NCI-H1048 (cell line): ENCODE measurements at regions not wholly inside any gene's neighbourhood (a gene's known extent, or its start where the extent isn't known, plus 50 kb on each side); places are given as distances from the start of the nearest gene placed in this dataset.

Experiments used
- DNase-seq: peaks from one replicate; lab custom pipeline; 2025; lab: John Stamatoyannopoulos, UW

DNA sequence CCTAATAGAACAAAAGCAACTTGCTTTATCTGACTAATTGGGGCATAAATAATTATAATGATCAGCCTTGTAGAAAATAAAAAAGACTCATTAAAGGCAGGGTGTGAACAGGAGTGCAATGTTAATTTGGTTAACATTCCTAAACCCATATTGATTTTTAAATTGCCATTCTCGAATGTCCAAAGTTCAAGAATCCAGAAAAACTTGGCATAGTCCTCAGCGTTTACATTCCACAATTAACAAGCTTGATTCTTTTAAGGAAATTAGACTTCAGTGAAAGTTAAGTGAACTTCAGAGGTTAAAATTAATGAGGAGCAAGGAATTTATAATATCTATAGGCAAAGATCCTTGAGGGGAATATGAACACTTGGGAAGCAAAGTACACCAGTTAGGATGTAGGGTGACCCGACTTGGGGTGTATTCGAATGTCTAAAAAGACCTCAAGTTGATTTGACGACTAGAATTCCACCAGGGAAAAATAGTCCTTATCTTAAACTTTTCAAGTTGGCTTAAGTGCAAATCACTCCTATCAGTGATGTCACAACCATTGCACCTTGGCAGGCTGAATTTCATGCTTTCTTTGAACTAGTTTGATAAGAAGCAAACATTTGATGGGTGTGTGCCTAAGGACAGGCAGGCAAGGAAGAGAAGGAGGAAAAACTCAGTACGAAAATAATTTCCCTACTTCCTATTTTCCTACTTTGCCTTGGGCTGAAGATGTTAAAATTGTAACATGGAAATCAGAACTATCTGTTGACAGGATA is 830.4 kb upstream of the COBL start:
- no peak for DNase-seq

DNA sequence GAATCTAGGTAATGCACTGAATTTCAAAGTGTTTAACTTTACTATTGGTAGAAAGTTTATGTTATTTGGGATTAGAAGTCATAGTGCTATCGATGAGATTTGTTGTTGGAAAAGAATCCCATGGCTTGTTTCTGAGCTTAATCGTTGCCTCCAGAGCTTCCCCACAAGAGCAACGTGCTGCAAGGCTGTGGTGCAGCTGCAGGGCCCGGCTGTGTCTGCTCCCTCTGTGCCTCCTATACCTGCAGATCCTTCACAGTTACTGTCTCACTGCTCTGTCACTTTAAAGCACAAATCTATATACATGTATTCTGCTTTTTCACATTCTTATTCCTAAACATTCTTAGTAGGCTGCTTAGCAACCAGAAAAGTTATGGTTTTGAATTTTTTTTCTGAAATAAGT is 826.6 kb upstream of the COBL start:
- no peak for DNase-seq

DNA sequence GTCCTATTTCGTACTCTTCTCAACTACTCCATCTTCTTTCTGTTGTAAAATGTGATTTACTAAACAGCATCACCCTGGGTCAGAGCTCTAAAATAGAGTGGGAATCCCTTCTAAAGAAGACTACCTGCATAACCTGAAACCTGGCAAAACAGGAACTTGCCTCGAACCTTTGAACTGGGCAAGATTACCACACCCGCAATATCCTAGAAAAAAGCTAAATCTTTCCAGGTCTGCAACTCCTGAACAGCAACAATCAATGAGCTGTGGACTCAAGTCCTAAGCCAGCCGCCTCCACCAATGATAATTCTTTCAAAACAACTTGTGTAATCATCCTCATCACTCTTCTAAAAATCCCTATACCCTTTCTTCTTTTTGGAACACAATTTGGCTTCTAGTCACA is 824.2 kb upstream of the COBL start:
- DNase-seq = no peak

DNA sequence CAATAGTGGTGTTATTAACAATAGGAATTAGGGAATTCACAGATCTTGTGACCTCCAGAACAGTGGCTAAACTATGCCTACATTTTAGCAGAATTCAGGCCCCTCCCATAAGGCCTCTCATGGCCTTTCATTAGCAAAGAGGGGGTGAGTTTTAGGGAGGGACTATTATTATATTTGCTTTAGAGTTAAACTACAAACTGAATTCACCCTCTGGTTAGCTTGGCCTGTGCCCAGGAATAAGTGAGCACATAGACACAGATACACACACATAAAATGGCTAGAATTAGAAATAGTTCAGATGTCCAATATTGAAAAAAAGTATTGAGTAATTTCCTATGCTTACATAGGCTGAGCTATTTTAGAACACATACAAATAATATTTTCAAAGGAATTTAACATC is 818.8 kb upstream of the COBL start:
- no peak for DNase-seq

DNA sequence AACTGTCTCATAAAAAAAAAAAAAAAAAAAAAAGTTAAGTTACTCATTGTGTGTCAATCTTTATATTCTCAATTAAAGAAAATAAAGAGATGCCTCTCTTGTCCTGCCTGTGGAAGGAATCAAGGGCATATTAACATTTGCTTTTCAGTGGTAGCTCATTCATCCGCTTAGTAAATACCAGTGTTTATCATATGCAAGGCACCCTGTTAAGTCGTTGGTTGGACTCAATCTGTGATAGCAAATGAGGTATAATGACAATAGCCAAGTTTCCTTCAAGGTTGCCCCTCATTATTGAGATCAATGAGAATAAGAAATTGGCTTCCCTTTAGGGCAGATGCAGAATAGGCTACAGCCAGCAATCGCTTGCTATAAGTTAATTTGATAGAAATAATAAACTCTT is 812.7 kb upstream of the COBL start:
- DNase-seq = no peak

DNA sequence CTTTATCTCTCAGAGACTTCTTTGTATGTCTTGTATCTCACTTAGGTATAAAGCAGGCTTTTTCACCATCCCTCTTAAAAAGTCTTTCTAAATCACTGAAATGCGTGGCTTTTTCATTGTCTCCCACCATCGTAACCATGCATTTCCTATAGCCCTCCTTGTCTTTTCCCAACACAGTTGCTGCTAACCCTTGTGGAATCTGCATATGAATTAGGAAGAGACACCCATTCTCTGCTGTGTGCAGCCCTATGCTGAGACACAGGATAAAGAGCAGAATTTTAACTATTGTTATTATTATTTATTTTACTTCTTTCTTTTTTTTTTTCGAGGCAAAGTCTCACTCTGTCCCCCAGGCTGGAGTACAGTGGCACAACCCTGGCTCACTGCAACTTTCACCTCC is 804.3 kb upstream of the COBL start:
- DNase-seq = no peak

DNA sequence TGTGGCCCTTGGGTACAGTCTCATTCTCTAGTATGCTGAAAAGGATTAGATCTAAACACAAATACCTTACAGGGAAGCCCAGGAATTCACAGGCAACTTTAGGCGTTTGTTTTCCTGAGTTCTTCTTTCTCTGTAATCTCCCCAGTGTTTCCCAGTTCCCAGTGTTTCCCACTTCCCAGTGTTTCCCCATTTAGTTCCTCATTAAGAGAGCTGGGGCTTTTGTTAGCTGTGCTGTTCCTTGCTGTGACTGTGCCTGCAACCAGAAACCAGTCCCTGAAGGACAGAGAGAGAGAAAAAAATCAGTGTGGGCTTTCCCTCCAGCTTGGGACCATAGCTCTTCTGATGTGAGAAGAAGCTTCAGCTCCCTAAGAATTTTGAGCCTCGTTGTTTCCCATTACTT is 802.9 kb upstream of the COBL start:
- DNase-seq = no peak

DNA sequence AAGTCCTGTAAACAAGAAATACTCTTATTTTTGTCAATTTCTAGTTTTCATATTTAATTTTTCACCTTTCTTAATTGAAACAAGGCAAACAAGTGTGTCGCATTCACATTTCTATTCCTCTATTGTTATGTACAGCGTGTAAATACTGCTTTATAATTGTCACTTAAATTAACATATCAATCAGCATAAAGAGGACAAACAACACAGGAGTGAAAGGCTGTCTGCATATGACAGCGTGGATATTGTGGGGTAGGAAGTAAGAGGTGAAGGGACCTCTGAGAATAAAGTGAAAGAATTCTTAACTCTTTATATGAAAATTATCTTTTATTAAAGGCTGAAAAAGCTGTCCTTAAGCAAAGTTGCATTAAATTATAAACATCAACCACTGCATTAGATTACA is 797.9 kb upstream of the COBL start:
- DNase-seq = no peak

DNA sequence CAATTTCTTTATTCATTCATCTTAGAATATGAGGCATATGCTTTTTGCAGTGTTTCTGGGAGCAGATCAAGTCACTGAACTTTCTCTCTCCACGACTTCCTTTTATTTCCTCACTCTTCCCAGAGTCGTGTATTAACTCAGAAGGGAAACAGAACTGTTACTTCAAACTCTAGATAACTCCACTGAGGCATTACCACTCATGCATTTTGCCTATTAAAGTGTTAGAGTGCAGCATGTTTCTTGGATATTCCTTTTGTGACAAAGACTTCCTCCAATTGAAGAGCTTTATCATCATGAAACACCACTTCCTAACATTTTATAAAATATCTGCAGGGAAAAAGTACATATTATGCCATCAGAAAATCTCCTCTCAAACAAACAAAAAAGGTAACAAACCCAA is 797.4 kb upstream of the COBL start:
- no peak for DNase-seq

DNA sequence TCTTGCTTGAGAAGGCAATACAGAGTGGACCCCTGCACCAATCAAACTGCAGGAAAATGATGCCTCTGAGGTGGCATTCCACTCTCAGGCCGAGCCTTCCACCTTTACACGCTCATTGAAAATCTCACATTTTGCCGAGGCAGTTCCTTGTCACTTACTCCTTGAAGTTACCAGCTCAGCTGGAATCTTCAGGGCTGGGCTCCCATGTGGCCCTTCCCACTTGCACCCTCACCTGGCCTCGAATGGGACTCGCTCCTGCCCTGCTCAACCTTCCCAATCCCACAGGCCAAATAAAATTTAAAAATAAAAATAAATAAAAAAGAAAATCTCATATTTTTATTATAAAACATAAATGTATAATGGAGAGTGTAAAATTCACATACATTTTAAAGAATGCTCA is 790.7 kb upstream of the COBL start:
- no peak for DNase-seq

DNA sequence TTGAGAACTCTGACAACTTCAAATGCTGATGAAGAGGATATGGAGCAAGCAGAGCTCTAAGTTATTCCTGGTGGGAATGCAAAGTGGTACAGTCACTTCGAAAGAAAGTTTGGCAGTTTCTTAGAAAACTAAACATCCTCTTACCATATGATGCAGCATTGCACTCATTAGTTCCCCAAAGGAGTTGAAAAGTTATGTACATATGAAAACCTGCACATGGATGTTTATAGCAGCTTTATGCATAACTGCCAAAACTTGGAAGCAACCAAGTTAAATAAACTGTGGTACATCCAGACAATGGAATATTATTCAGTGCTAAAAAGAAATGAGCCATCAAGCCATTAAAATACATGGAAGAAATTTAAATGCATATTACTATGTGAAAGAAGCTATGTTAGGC is 779.3 kb upstream of the COBL start:
- DNase-seq = no peak

DNA sequence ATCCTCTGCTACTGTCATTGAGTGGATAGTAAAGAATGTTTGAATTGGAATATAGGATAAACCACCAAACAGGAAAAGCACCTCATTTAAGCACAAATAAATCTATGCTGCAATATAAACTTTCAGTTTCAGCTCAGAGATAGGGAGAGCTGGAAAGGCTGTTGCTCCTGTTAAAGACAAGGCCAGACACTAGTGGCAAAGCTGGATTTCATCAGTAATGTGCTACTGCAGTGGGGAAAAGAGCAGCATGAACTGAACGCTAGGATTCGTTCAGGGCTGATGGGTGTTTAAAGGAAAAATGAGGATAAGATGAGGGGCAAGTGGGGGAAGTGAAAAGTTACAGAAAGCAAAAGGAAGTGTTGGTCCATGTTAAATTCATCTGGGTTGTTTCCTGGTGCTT is 775.4 kb upstream of the COBL start:
- DNase-seq = no peak

DNA sequence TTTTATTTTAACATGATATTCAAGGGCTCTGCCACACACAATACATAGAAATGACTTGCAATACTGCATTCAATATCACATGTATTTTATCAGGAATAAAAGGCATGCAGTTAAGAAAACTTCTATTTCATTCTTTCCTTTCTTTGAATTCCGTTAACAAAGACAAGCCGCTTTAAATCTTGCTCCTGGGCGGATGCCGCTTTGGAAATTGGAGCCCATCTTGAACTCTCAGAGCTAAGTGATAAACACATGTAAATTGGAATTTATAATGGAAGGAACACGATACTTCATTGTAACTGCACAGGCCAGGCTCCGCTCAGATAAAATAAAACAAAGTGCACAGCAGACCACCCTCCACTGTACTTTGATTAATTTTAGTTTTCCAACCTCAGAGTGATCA is 774.5 kb upstream of the COBL start:
- DNase-seq = no peak

DNA sequence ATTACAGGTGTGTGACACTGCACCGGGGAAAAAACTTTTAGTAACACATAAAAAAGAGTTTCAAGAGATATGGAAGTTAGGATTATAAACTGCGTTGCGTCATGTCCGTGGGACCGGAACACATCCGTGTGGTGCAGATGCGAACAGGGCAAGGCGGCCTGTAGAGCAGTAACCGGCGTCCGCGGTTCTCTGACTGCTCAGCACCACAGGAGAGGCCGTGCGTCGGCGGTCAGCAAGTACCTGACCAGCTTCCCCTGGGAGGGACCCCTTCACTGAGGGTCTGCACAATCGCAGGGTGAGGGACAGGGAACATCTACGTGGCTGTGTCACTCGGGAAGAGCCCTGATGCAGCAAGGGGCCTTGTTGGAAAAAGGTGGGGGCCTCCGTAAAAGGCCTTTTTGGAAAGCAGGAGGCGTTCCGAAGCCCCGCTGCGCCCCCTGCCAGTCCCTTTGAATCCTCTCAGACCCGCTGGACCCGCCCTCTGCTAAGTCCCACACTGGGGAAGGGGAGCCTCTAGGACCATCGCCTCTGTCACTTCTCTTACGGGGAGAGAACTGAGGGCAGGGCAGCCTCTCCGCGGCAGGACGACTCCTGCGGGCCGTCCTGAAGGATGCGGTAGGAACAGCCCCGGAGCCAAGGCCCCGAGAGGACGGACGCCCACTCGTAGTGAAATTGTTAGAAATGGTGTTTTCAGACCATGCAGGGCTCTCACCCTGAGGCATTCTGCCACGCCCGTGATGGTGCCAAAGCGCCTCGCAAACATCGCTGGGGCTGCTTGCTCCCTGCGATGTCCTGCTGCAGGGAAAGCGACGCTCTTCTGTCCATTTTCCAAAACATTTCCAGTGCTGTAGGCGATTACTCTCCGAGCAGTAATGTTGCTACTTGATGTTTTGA is 771.6 kb upstream of the COBL start:
- no peak for DNase-seq

DNA sequence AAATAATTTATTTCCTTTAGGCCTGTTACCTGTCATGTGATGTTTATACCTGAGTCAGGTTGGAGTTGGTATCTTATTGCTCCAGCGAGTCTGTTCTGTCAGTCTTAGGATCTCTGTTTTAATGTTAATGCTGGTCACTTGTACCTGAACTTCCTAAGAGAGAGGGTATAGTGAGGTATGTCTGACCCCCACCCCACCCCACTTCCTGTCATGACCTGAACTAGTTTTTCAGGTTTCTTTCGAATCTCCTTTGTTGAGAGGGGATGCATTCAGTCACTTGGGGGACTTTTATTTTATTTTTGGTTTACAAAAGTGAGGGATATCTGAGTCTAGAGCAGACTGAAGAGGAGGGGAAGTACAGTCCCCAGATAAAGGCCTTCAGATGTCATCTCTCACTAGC is 769.0 kb upstream of the COBL start:
- DNase-seq = no peak

DNA sequence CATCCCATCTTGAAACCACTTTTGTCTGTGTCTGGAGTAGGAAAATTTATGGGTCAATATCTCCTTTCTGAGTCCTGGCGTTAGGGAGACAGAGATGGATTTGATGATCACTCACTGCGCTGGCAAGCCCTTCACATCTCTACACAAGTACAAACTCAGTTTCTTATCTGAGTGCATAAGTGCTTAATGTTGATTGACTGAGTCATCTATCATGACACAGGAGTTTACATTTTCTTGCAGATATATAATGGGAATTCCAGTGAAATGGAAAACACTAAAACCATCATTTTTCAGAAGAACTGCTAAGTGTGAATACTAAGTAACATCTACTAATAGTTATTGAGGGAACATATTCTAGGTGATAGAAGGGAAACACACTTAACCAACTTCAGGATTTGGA is 763.9 kb upstream of the COBL start:
- no peak for DNase-seq

DNA sequence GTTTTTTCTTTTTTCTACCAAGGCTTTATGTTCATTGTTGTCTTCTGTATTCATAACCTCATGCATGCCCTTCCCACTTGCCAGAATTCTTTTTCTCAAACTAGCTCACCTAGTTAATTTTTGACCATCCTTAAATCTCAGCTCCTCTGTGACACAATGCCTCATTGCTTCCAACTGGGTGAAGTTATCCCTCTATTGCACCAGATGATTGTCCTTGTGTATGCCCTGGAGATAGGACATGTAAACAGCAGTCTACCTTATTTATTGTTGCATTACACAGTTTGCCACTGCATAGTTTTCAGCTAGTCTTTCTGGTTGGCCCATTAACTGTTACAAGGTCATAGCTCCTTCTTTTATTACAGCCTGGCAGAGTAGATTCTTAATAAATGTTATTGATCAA is 763.1 kb upstream of the COBL start:
- DNase-seq = no peak

DNA sequence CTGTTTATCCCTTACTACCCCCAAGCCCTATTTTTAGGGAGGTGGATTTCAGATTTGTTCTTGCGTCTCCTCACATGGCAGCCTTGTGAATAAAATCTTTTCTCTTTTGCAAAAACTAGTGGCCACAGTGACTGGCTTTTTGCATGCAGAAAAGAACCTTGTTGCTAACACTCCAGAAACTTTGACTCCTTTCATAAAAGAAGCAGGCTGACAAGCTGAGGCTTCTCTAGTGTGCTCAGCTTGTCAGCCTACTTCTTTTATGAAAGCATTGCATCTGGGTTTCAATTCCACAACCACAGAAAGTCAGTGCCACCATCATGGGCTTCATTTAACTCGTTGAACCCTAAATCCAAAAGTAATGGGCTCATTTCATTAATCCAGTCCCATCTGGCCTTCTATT is 761.0 kb upstream of the COBL start:
- no peak for DNase-seq

DNA sequence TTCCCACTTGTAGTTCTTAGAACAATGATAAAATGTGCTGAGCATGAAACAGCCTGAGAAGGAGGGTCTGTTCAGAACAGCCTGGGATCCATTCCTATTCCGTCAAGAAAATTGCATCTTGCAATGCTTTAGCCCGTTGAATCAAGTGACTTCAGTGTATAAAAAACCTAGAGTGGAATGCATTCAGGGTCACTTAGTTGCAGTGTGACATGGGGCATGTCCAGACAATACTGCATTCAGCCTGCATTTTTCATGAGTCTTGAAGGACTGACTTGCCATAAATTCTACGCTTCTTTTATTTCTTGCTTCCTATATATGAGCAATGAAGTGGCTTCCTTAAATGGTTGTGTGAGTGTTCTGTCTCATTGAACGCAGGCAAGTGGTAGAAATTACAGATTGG is 758.3 kb upstream of the COBL start:
- no peak for DNase-seq

DNA sequence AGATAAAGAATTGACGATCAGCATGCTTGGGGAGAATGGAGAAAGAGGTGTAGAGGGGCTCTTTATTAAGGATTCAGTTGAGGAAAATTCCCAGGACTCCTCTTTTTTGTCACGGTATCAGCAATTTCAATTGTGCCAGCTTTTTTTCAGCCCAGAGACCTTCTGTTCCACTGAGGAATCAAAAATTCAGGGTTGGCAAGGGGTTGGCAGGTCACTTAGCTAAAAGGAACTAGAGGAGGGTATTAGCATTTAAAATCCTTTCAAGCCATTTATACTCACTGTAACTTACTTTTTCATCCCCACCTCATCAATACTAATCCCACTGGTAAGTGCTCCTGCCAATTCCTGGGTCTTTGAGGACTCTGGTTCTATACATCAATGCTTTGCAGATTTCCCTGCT is 757.5 kb upstream of the COBL start:
- no peak for DNase-seq

DNA sequence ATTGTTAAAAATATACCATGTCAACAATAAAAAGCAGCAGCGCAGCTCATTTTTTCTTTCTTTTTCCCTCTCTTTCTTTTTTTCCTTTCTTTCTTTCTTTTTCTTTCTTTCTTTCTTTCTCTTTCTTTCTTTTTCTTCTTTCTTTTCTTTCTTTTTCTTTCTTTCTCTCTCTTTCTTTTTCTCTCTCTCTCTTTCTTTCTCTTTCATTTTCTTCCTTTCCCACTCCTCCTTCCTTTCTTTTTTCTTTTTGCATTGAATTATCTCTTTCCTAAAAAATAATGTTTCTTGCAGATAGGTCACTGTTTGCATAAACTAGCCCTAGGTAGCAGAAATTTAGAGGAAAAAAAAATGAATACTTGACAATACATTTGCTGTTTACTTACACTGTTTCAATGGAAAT is 755.1 kb upstream of the COBL start:
- DNase-seq = no peak

DNA sequence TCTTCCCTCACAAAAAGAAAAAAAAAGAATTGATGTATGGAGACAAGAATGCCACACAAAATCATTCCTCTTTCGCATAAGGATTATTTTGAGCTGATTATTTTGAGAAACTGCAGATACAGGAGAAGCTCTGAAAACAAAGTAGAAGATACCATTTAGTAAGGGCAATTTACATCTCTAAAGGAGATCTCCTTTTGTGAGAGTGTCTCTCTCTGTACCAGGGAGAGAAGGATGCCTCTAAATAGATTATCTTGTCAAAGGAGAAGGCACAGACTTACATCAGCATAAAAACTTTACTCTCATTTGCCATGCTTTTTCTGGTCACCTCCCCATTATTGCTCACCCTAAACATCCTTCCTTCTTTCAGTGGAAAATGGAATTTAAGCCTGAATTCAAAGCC is 747.9 kb upstream of the COBL start:
- DNase-seq = no peak

DNA sequence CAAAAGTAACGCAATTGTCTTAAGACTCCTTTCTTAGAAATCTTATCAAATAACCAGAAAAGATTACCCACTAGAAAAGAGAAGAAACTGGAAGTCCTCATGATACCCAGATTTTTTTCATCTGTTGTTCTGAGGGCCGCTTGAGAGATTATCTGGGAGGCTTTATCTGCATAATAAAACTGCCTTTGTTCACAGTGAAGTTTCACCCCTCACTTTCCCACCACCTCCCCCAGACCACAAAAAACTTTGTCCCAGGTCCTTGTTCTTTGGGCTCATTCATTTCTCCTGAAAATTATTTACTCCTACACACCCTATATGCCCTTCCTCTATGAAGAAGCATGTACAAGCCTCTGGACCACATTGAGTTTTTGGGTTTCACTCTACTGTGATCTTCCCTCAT is 745.1 kb upstream of the COBL start:
- DNase-seq = no peak

DNA sequence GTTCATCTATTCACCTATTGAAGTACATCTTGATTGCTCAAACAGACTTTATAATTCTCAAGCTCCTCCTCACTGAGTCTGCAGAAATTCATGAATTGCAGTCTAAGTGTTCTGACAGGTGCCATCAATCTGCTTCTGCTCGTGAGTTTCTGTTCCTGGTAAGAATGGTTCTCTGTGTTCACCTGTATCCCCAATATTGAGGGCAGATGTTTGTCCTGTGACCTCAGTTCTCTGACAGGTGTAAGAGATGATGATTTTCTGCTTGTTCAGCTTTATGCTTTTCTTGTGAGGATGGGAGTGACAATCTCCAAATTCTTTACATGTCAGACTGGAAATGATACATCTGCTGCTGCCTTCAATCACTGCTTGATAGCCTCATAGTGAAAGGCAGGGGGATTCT is 736.9 kb upstream of the COBL start:
- DNase-seq = no peak
